Neural cell (in vitro differentiated cells): ENCODE measurements at regions not wholly inside any gene's neighbourhood (a gene's known extent, or its start where the extent isn't known, plus 50 kb on each side); places are given as distances from the start of the nearest gene placed in this dataset.

Experiments used
- CTCF ChIP-seq: fragments of 450-650 bp; IDR thresholded peaks from 2 replicates; pipeline ENCODE4 v1.5.1; 2014; ENCODE audit warnings: antibody characterized with exemption, mild to moderate bottlenecking, moderate library complexity; ENCODE audit not compliant: poor library complexity, severe bottlenecking
- EZH2 ChIP-seq: fragments of 200-600, 300-800 bp; shearing (Covaris generic), sonication (generic); IDR thresholded peaks from 2 replicates; pipeline ENCODE4 v1.6.1; 2014; ENCODE audit warnings: antibody characterized with exemption, low read length, borderline replicate concordance, mild to moderate bottlenecking; ENCODE audit not compliant: insufficient read depth, poor library complexity, severe bottlenecking
- MXI1 ChIP-seq: fragments of 450-650 bp; conservative IDR thresholded peaks from 2 replicates; pipeline ENCODE4 v1.6.1; 2014; ENCODE audit warnings: antibody characterized with exemption, mild to moderate bottlenecking; ENCODE audit not compliant: poor library complexity, severe bottlenecking
- RAD21 ChIP-seq: fragments of 450-650 bp; conservative IDR thresholded peaks from 2 replicates; pipeline ENCODE4 v1.6.1; 2014; ENCODE audit warnings: antibody characterized with exemption, mild to moderate bottlenecking, moderate library complexity
- TAF1 ChIP-seq: IDR thresholded peaks from 2 replicates; pipeline ENCODE4 v1.6.1; 2012; ENCODE audit warnings: low read depth

GRCh38 chr12:83536496-83536895, 849.8 kb downstream of the TMTC2 start:
- TF ChIP-seq CTCF (no peak), RAD21 (no peak), MXI1 (no peak), TAF1 (no peak), EZH2 (no peak)
